Panc1 (cell line): ENCODE measurements at regions not wholly inside any gene's neighbourhood (a gene's known extent, or its start where the extent isn't known, plus 50 kb on each side); places are given as distances from the start of the nearest gene placed in this dataset.

ENCODE experiments used
- POLR2AphosphoS5 ChIP-seq: IDR thresholded peaks from 2 replicates; pipeline ENCODE4 v1.6.1; 2012; ENCODE audit warnings: mild to moderate bottlenecking, low read depth, low read length, moderate library complexity
- TCF7L2 ChIP-seq: IDR thresholded peaks from 2 replicates; pipeline ENCODE4 v1.6.1; 2011; ENCODE audit warnings: mild to moderate bottlenecking, low read depth, low read length, inconsistent platforms
- TF ChIP-seq, protein P1 (sequence below): fragments of 450-650 bp; IDR thresholded peaks from 2 replicates; pipeline ENCODE4 v1.5.1; 2017; ENCODE audit warnings: mild to moderate bottlenecking
- TF ChIP-seq, protein P2 (sequence below), 2 experiments: IDR thresholded peaks; 2 replicates each; pipeline ENCODE4 v1.6.1; 2011 to 2012; ENCODE audit warnings: low read depth in 2 of 2, control low read depth in 1 of 2, low read length in 1 of 2, mild to moderate bottlenecking in 1 of 2, moderate library complexity in 1 of 2; ENCODE audit not compliant: insufficient read depth in 1 of 2

DNA sequence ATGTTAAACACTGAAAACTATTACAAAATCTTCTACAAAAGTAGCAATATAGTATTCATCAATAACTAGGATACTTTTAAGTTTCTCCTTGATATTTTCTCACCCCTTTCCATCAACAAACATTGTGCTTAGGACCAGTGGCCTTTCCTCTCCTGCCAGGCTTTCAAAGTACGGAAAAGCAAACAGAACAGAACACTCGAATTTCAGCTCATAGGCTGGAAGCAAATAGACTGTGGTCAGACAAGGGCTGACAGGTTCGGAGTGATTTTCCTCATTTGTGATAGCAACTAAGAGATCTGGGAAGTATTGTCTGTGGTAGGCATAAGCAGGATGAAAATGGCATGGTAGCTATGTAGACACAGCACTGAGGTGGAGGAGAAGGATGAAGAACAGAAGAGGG, 68.6 kb upstream of the SORBS2 start:
- TF ChIP-seq, protein P1, sequence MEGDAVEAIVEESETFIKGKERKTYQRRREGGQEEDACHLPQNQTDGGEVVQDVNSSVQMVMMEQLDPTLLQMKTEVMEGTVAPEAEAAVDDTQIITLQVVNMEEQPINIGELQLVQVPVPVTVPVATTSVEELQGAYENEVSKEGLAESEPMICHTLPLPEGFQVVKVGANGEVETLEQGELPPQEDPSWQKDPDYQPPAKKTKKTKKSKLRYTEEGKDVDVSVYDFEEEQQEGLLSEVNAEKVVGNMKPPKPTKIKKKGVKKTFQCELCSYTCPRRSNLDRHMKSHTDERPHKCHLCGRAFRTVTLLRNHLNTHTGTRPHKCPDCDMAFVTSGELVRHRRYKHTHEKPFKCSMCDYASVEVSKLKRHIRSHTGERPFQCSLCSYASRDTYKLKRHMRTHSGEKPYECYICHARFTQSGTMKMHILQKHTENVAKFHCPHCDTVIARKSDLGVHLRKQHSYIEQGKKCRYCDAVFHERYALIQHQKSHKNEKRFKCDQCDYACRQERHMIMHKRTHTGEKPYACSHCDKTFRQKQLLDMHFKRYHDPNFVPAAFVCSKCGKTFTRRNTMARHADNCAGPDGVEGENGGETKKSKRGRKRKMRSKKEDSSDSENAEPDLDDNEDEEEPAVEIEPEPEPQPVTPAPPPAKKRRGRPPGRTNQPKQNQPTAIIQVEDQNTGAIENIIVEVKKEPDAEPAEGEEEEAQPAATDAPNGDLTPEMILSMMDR = no peak
- TF ChIP-seq POLR2AphosphoS5 = no peak
- TF ChIP-seq TCF7L2 = no peak
- TF ChIP-seq, protein P2, sequence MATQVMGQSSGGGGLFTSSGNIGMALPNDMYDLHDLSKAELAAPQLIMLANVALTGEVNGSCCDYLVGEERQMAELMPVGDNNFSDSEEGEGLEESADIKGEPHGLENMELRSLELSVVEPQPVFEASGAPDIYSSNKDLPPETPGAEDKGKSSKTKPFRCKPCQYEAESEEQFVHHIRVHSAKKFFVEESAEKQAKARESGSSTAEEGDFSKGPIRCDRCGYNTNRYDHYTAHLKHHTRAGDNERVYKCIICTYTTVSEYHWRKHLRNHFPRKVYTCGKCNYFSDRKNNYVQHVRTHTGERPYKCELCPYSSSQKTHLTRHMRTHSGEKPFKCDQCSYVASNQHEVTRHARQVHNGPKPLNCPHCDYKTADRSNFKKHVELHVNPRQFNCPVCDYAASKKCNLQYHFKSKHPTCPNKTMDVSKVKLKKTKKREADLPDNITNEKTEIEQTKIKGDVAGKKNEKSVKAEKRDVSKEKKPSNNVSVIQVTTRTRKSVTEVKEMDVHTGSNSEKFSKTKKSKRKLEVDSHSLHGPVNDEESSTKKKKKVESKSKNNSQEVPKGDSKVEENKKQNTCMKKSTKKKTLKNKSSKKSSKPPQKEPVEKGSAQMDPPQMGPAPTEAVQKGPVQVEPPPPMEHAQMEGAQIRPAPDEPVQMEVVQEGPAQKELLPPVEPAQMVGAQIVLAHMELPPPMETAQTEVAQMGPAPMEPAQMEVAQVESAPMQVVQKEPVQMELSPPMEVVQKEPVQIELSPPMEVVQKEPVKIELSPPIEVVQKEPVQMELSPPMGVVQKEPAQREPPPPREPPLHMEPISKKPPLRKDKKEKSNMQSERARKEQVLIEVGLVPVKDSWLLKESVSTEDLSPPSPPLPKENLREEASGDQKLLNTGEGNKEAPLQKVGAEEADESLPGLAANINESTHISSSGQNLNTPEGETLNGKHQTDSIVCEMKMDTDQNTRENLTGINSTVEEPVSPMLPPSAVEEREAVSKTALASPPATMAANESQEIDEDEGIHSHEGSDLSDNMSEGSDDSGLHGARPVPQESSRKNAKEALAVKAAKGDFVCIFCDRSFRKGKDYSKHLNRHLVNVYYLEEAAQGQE (IDR thresholded peaks at IDR 0.05; ENCODE audit: insufficient read depth in 1 of 2, low read depth in 2 of 2, low read length in 1 of 2) = no peak
